ENCODE measurements at regions not wholly inside any gene's neighbourhood (a gene's known extent, or its start where the extent isn't known, plus 50 kb on each side); places are given as distances from the start of the nearest gene placed in this dataset.

DNA sequence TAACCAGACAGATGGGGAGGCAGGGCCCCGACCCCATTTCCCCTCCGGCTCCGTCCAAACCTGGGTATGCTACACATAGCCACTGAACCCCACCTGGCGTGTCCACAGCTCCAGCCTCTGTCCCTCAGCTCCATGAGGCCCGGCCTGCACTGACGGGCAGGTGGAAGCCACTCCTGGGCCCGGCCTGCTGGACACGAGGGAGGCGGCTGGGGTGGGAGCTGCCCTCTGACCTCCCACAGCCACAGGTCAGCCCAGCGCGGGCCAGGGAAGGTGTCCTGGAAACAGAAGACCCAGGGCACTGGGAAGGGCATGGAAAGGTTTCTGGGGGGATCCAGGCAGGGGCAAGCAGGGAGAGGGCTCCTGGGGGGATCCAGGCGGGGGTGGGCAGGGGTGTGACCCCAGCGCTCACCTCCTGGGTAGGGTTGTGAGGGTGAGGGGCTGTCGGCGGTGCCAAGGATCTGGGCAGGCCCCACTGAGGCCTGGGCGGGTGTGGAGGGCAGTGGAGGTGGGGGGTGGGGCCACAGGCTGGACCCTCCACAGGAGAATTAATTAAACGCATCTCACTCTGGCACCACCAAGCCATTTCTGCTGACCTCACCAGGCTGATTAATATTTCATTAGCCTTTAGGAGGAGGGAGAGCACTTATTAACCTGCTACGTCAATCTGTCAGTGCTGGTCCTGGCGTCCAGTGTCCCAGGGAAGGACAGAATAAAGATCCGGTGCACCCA is 108.9 kb downstream of the UNCX start:
- DNase-seq, result no peak
- Histone ChIP-seq H3K4me3 (ENCODE audit: low read depth, low read length) (no peak overlapping the region), H3K27me3 (ENCODE audit: insufficient read depth, low read depth, severe bottlenecking) (no peaks in the 10 kb centered on the region)

DNA sequence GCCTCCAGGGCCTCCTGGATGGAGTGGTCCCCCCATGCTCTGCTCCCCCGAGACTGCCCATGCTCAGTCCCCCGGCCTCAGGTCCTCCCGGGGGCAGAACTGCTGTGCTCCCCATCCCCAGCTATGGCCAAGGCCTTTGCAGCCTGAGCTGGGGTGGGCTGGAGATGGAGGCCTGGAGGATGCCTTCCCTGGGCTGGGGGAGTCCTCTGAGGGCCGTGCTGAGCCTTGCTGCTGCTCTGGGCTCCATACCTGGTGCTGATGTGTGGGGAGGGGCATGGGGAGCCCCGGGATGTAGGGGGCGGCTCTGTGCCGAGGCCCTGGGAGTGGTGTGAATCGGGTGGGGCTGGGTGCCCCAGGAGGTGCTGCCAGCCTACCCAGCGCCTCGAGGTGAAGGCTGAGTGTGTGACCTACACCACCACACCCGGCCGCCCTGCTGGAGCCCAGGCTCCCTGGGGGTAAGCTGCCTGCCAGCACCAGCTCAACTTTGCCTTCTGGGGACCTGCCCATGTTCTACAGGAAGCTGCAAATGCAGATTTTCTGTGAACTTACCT is 109.5 kb downstream of the UNCX start:
- H3K4me3 ChIP-seq (ENCODE audit: low read depth, low read length), result no peak overlapping the region
- no peaks in the 10 kb centered on the region for H3K9me3 ChIP-seq (ENCODE audit: severe bottlenecking)
- no peak for DNase-seq
- H3K27me3 ChIP-seq (ENCODE audit: insufficient read depth, low read depth, severe bottlenecking), result no peaks in the 10 kb centered on the region
- no peaks in the 10 kb centered on the region for H3K36me3 ChIP-seq
- H3K27ac ChIP-seq, result no peak overlapping the region
- TF ChIP-seq, protein P1, sequence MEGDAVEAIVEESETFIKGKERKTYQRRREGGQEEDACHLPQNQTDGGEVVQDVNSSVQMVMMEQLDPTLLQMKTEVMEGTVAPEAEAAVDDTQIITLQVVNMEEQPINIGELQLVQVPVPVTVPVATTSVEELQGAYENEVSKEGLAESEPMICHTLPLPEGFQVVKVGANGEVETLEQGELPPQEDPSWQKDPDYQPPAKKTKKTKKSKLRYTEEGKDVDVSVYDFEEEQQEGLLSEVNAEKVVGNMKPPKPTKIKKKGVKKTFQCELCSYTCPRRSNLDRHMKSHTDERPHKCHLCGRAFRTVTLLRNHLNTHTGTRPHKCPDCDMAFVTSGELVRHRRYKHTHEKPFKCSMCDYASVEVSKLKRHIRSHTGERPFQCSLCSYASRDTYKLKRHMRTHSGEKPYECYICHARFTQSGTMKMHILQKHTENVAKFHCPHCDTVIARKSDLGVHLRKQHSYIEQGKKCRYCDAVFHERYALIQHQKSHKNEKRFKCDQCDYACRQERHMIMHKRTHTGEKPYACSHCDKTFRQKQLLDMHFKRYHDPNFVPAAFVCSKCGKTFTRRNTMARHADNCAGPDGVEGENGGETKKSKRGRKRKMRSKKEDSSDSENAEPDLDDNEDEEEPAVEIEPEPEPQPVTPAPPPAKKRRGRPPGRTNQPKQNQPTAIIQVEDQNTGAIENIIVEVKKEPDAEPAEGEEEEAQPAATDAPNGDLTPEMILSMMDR (IDR thresholded peaks at IDR 0.05; ENCODE audit: low read depth, low read length), result no peak

More for the DNA sequence above, 108.9 kb downstream of the UNCX start:
- peaks cover 2% of the 10 kb centered on the region for H3K9me3 ChIP-seq (ENCODE audit: severe bottlenecking)
- no peaks in the 10 kb centered on the region for H3K36me3 ChIP-seq
- no peak overlapping the region for H3K27ac ChIP-seq
- TF ChIP-seq, protein P1 (IDR thresholded peaks at IDR 0.05; ENCODE audit: low read depth, low read length), result no peak

DNA sequence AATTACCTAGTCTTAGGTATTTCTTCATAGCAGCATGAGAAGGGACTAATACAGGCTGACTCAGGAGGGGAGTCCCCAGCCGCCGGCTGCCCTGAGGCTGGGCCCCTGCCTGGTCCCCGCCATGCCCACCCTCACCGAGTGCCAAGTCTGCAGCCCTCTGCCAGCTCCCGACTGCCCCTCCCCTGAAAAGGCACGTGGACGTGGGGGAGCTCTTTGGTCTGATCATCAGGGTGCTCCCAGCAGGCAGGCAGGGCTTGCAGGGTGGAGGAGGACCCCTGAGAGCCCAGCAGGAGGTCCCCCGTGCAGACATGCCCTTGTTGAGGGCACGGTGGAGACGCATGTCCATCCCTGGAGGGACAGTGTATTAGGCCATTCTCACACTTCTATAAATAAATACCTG is 110.9 kb downstream of the UNCX start:
- no peak overlapping the region for H3K27ac ChIP-seq
- H3K9me3 ChIP-seq (ENCODE audit: severe bottlenecking), result no peaks in the 10 kb centered on the region
- no peak overlapping the region for H3K4me3 ChIP-seq (ENCODE audit: low read depth, low read length)
- no peaks in the 10 kb centered on the region for H3K36me3 ChIP-seq
- TF ChIP-seq, protein P1 (IDR thresholded peaks at IDR 0.05; ENCODE audit: low read depth, low read length), result no peak
- DNase-seq, result no peak
- no peaks in the 10 kb centered on the region for H3K27me3 ChIP-seq (ENCODE audit: insufficient read depth, low read depth, severe bottlenecking)

DNA sequence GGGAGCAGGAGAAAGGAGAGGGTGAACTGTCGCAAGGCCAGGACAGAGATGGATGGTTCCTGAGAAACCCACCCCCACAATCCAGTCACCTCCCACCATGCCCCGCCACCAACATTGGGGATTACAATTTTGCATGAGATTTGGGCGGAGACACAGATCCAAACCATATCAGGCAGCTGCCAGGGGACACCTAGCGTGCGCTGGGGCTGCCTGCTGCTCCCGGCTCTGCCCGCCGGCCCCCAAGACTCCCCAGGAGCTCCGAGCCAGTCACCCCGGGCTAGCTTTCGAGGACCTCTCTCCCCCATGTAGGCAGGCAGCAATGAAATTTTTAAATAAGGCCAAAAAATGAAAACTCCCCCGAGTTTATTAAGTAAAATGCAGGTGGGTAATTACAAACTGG is 111.7 kb downstream of the UNCX start:
- TF ChIP-seq, protein P1 (IDR thresholded peaks at IDR 0.05; ENCODE audit: low read depth, low read length), result no peak
- Histone ChIP-seq H3K9me3 (ENCODE audit: severe bottlenecking) (no peaks in the 10 kb centered on the region), H3K36me3 (no peaks in the 10 kb centered on the region), H3K27me3 (ENCODE audit: insufficient read depth, low read depth, severe bottlenecking) (no peaks in the 10 kb centered on the region), H3K27ac (no peak overlapping the region), H3K4me3 (ENCODE audit: low read depth, low read length) (no peak overlapping the region)
- DNase-seq, result no peak

DNA sequence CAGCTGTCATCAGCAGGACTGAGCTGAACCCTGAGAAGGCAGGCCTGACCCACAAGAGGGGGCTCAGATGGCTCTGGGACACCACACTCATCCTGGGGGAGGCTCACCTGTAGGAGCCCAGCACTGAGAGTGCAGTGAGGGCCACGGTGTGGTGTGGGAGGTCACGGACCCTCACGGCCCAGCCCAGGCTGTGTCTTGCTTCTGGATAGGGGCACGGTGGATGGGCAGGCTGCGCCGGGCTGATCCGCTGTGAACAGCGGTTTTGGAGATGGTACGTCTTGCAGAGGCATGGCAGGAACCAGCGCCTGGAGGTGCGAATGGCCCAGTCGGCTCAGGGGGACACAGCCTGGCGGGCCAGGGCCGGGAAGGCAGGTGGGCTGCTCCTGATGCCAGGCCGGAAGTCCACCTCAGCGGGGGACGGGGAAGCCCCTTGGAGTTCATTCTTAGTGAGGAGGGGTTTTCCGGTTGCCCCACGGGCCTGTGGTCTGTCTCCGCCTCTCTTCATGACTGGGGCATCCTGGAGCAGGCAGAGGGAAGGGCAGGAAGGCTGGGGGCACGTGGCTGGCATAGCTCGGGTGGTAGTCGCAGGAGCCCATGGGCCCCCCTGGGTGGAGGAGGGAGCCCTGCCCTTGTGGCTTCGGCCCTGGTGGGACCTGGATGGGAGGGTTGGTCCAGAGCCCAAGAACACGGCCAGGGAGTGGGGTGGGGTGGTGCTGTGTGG is 112.5 kb downstream of the UNCX start:
- no peak for DNase-seq
- Histone ChIP-seq H3K36me3 (no peaks in the 10 kb centered on the region), H3K4me3 (ENCODE audit: low read depth, low read length) (no peak overlapping the region), H3K27me3 (ENCODE audit: insufficient read depth, low read depth, severe bottlenecking) (no peaks in the 10 kb centered on the region), H3K9me3 (ENCODE audit: severe bottlenecking) (no peaks in the 10 kb centered on the region), H3K27ac (no peak overlapping the region)
- TF ChIP-seq, protein P1 (IDR thresholded peaks at IDR 0.05; ENCODE audit: low read depth, low read length), result no peak

Measured in WERI-Rb-1 (cell line).